Activated T-helper 2 cell treated with anti-CD3 and anti-CD28 coated beads, Interferon-gamma antibody, Interleukin-2, Interleukin-4, amounts not matched to agents 10 μg/mL and 5 μg/mL and 100 μg/mL, durations not matched to agents 14 hours and 24 hours and 36 hours (primary cell): ENCODE measurements at regions not wholly inside any gene's neighbourhood (a gene's known extent, or its start where the extent isn't known, plus 50 kb on each side); places are given as distances from the start of the nearest gene placed in this dataset.
"Not testable (repeated sequence)": the region's sequence is repeated elsewhere in the genome, so short reads cannot be mapped to it uniquely, and the experiment has no call there.

ENCODE experiments used
- DNase-seq: peaks from one replicate; pipeline ENCODE4 v3.0.0; 2021; ENCODE audit warnings: low spot score
- H3K27ac Mint-ChIP-seq: one replicate; pipeline ENCODE4 v1.8.0; 2021; ENCODE audit warnings: mixed read lengths
- H3K27me3 Mint-ChIP-seq: one replicate; pipeline ENCODE4 v1.8.0; 2021; ENCODE audit warnings: low read depth, mixed read lengths
- H3K36me3 Mint-ChIP-seq: one replicate; pipeline ENCODE4 v1.8.0; 2021; ENCODE audit warnings: low read depth, mixed read lengths
- H3K4me1 Mint-ChIP-seq: one replicate; pipeline ENCODE4 v1.8.0; 2021; ENCODE audit warnings: low read depth, mixed read lengths
- H3K4me3 Mint-ChIP-seq: one replicate; pipeline ENCODE4 v1.8.0; 2021; ENCODE audit warnings: low read depth, mild to moderate bottlenecking, moderate library complexity, mixed read lengths
- H3K9me3 Mint-ChIP-seq: one replicate; pipeline ENCODE4 v1.8.0; 2021; ENCODE audit warnings: mixed read lengths
- intact Hi-C: fragments of 100-400 bp; cut with micrococcal nuclease; formaldehyde crosslinking; loops from one replicate; pipeline ENCODE4 v1.15.1; 2023

- Mint-ChIP-seq H3K4me3 (no peak overlapping the region), H3K9me3 (no peaks in the 10 kb centered on the region), H3K4me1 (peaks cover 1% of the 10 kb centered on the region), H3K27me3 (no peaks in the 10 kb centered on the region), H3K36me3 (no peaks in the 10 kb centered on the region), H3K27ac (no peak overlapping the region)
- DNase-seq, result no peak
- intact Hi-C loops, result no loop called here
These were observed 51.8 kb upstream of the SETMAR start for GRCh38 chr3:4251412-4251811.

GRCh38 chr3:4253072-4253832 lies 49.9 kb upstream of the SETMAR start:
- H3K9me3 Mint-ChIP-seq, H3K27ac Mint-ChIP-seq, H3K4me3 Mint-ChIP-seq, H3K4me1 Mint-ChIP-seq, H3K36me3 Mint-ChIP-seq, DNase-seq, H3K27me3 Mint-ChIP-seq, intact Hi-C loops: not testable (repeated sequence)
